GM23338 (cell line): ENCODE measurements at regions not wholly inside any gene's neighbourhood (a gene's known extent, or its start where the extent isn't known, plus 50 kb on each side); places are given as distances from the start of the nearest gene placed in this dataset.

ENCODE experiments used
- ATAC-seq: fragments of 200-7000 bp; cut with Tn5 transposase; 3 replicates; pipeline ENCODE4 v1.9.1; 2020
- DNase-seq: peaks from one replicate; pipeline ENCODE4 v3.0.0-alpha.2; 2015; ENCODE audit warnings: low spot score
- H2AFZ ChIP-seq: fragments of 200-600 bp; sonication (generic); 2 replicates; pipeline ENCODE4 v1.8.0; 2016; ENCODE audit warnings: antibody characterized with exemption, mild to moderate bottlenecking, moderate library complexity
- H3F3A ChIP-seq: fragments of 200-600 bp; sonication (generic); replicated peaks from 2 replicates; pipeline ENCODE4 v1.8.0; 2017; ENCODE audit warnings: antibody characterized with exemption, mixed run types, low read depth
- H3K27ac ChIP-seq: fragments of 200-600 bp; sonication (generic); 2 replicates; pipeline ENCODE4 v1.6.1; 2016; ENCODE audit warnings: low read depth
- H3K27me3 ChIP-seq: fragments of 200-600 bp; sonication (generic); 2 replicates; pipeline ENCODE4 v1.8.0; 2016; ENCODE audit warnings: mild to moderate bottlenecking, mixed run types, moderate library complexity; ENCODE audit not compliant: insufficient read depth
- H3K36me3 ChIP-seq: fragments of 200-600 bp; sonication (generic); 2 replicates; pipeline ENCODE4 v1.8.0; 2016; ENCODE audit warnings: mild to moderate bottlenecking; ENCODE audit not compliant: insufficient read depth
- H3K4me1 ChIP-seq: fragments of 200-600 bp; sonication (generic); 2 replicates; pipeline ENCODE4 v1.8.0; 2016; ENCODE audit warnings: mild to moderate bottlenecking, moderate library complexity; ENCODE audit not compliant: insufficient read depth
- H3K4me2 ChIP-seq: fragments of 200-600 bp; sonication (generic); 2 replicates; pipeline ENCODE4 v1.7.1; 2017; ENCODE audit warnings: mixed run types
- H3K4me3 ChIP-seq: fragments of 200-600 bp; sonication (generic); 2 replicates; pipeline ENCODE4 v1.6.1; 2016; ENCODE audit warnings: mixed run types
- H3K79me2 ChIP-seq: fragments of 200-600 bp; sonication (generic); replicated peaks from 2 replicates; pipeline ENCODE4 v1.8.0; 2017; ENCODE audit warnings: mild to moderate bottlenecking; ENCODE audit not compliant: insufficient read depth
- H3K9me2 ChIP-seq: fragments of 200-600 bp; sonication (generic); 2 replicates; pipeline ENCODE4 v1.8.0; 2017; ENCODE audit not compliant: insufficient read depth
- H4K20me1 ChIP-seq: fragments of 200-600 bp; sonication (generic); replicated peaks from 2 replicates; pipeline ENCODE4 v1.8.0; 2017; ENCODE audit warnings: mild to moderate bottlenecking; ENCODE audit not compliant: insufficient read depth
- H3K27ac Mint-ChIP-seq: 2 replicates; pipeline ENCODE4 v1.8.0; 2020; ENCODE audit warnings: inconsistent platforms, mild to moderate bottlenecking, moderate library complexity, mixed read lengths
- H3K27me3 Mint-ChIP-seq: 3 replicates; pipeline ENCODE4 v1.8.0; 2022; ENCODE audit warnings: low read depth, mild to moderate bottlenecking, moderate library complexity, mixed read lengths, inconsistent platforms; ENCODE audit not compliant: insufficient read depth, poor library complexity
- H3K36me3 Mint-ChIP-seq: 3 replicates; pipeline ENCODE4 v1.8.0; 2021; ENCODE audit warnings: low read depth, mild to moderate bottlenecking, inconsistent platforms, moderate library complexity, mixed read lengths
- H3K4me1 Mint-ChIP-seq: 3 replicates; pipeline ENCODE4 v1.8.0; 2020; ENCODE audit warnings: mild to moderate bottlenecking, inconsistent platforms, mixed read lengths
- H3K4me3 Mint-ChIP-seq: 3 replicates; pipeline ENCODE4 v1.8.0; 2021; ENCODE audit warnings: moderate library complexity, mild to moderate bottlenecking, inconsistent platforms, mixed read lengths
- H3K9me3 Mint-ChIP-seq: 3 replicates; pipeline ENCODE4 v1.8.0; 2020; ENCODE audit warnings: moderate library complexity, mild to moderate bottlenecking, inconsistent platforms, mixed read lengths
- CTCF ChIP-seq, 2 experiments: fragments of 200-600 bp in 1 of 2; sonication (generic) in 1 of 2; conservative IDR thresholded peaks; 2 replicates each; pipeline versions ENCODE4 v1.5.1 to v1.6.1; 2016 to 2017; ENCODE audit warnings: antibody characterized with exemption in 2 of 2, low read depth in 2 of 2, mild to moderate bottlenecking in 2 of 2, moderate library complexity in 1 of 2
- ETS1 ChIP-seq: IDR thresholded peaks from 2 replicates; pipeline ENCODE4 v1.6.1; 2016; ENCODE audit warnings: antibody characterized with exemption
- JUNB ChIP-seq: IDR thresholded peaks from one replicate; pipeline ENCODE4 v1.6.1; 2016; ENCODE audit warnings: antibody characterized with exemption; ENCODE audit not compliant: unreplicated experiment
- NANOG ChIP-seq: IDR thresholded peaks from 2 replicates; pipeline ENCODE4 v1.6.1; 2016; ENCODE audit warnings: antibody characterized with exemption, borderline replicate concordance
- POLR2AphosphoS5 ChIP-seq: IDR thresholded peaks from 2 replicates; pipeline ENCODE4 v1.6.1; 2016; ENCODE audit warnings: antibody characterized with exemption, low read depth
- ZNF462 ChIP-seq: fragments of 250-450 bp; sonication (Bioruptor Pico); IDR thresholded peaks from 2 replicates; pipeline ENCODE4 v1.5.0; 2020; ENCODE audit warnings: mild to moderate bottlenecking, moderate library complexity

- Mint-ChIP-seq H3K27me3 (no peaks in the 10 kb centered on the region), H3K4me3 (no peak overlapping the region), H3K36me3 (no peaks in the 10 kb centered on the region), H3K9me3 (no peaks in the 10 kb centered on the region), H3K4me1 (peaks cover 8% of the 10 kb centered on the region; the same call in 2 of the 3 replicates), H3K27ac (no peak overlapping the region)
- H3K9me2 ChIP-seq = peaks cover 11% of the 10 kb centered on the region; the same call in 1 of the 2 replicates
- H3K79me2 ChIP-seq = no peaks in the 10 kb centered on the region
- H3K4me1 ChIP-seq = peaks cover 7% of the 10 kb centered on the region; the same call in 1 of the 2 replicates
- no peaks in the 10 kb centered on the region for H4K20me1 ChIP-seq
- no peak overlapping the region for H3K4me2 ChIP-seq
- H3F3A ChIP-seq = no peaks in the 10 kb centered on the region
- H3K36me3 ChIP-seq = no peaks in the 10 kb centered on the region
- DNase-seq (no peak), ATAC-seq (no peak)
- TF ChIP-seq CTCF (conservative IDR thresholded peaks at IDR 0.05; ENCODE audit: low read depth in 2 of 2) (no peak), ZNF462 (no peak), JUNB (no peak), ETS1 (no peak), NANOG (no peak), POLR2AphosphoS5 (no peak)
- no peak overlapping the region for H2AFZ ChIP-seq
- no peaks in the 10 kb centered on the region for H3K27me3 ChIP-seq
- no peak overlapping the region for H3K4me3 ChIP-seq
- no peak overlapping the region for H3K27ac ChIP-seq
These were observed 182.8 kb downstream of the NRIP1 start for GRCh38 chr21:14881863-14882499.
